HL-60/S4 treated with retinoic acid at 250 ng/mL for 4 days and 3 days (cell line): ENCODE measurements at regions not wholly inside any gene's neighbourhood (a gene's known extent, or its start where the extent isn't known, plus 50 kb on each side); places are given as distances from the start of the nearest gene placed in this dataset.

Experiments used
- in situ Hi-C: fragments of 300-500 bp; cut with MboI; formaldehyde crosslinking; loops from 2 replicates; pipeline ENCODE4 v1.7.0; 2022; ENCODE audit warnings: low sequenced_read_pairs

DNA sequence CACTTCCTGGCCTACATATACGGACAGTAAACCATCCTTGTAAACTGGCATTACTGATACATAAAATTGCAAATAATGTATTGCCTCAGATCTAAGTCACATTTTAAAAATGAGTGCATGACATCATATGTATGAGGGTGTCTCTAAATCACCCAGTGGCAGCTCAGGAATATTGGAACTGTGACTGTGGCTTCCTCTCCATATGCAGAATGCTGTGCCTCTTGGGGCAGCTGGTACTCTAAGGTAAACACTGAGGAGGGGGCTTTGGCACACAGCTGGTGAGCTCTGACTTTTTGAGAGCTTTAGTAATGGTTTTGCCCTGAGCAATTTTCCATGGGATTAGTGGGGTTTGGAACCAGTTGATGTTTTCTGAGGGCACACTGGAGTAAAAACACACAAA is 263.7 kb downstream of the BMP4 start:
- in situ Hi-C loops: no loop called here

DNA sequence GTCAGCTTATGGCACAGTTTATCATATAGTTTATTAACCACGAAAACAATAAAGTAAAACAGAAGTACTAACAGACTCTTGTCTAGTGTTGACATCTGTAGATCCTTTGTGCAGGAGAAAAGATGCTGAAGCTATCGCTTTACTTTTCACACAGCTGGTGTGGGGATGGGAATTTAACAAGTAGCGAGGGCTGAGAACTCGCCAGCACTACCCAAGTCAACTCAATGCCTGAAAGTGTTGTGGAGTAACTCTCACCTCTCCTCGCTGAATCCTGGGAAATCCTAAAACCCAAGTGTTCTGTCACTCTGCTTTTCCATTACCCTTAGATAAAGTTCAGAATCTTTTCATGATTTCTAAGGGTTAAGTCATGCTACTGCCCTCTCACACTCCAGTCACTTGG is 264.2 kb downstream of the BMP4 start:
- in situ Hi-C loops: no loop called here

- in situ Hi-C loops: no loop called here
These were observed 273.4 kb downstream of the BMP4 start for GRCh38 chr14:53683229-53683628.

DNA sequence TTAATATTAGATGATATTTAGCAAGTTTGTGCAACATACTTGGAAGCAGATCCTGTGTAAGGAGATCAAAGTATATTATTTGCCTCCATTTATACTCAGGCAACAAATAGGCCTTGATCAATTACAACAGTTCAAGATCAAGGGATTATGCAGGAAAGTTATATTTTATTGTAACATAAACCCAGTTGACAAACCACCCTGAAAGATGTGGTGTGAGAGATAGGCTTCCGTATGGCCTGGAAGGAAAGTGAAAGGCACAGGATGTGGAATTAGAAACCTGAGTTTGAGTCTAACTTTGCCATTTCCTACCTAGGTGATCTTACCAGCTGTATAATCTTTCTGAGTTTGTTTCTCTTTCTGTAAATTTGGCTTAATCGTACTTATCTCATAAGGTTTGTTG is 284.1 kb downstream of the BMP4 start:
- in situ Hi-C loops: no loop called here

DNA sequence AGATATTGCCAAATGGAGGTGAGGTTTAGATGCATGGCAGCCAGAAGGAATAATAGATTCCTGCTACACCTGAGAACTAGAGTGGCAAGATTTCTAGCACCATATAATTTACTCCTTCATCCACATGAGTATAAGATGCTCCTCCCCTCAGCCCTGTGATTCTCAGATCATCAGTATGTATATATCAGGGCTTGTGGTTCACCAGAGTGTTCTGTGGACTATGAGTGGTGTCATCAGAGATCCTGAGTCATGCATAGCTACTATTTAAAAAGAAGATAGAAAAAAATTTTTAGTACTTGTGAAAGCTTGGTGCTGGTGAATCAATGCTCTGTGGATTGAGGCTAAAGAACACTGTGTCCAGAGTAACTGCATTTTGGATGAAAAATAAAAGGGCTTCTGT is 285.9 kb downstream of the BMP4 start:
- in situ Hi-C loops: no loop called here

- in situ Hi-C loops: no loop called here
These were observed 287.7 kb downstream of the BMP4 start for GRCh38 chr14:53668897-53669296.

- in situ Hi-C loops: no loop called here
These were observed 292.9 kb downstream of the BMP4 start for GRCh38 chr14:53663709-53664108.

DNA sequence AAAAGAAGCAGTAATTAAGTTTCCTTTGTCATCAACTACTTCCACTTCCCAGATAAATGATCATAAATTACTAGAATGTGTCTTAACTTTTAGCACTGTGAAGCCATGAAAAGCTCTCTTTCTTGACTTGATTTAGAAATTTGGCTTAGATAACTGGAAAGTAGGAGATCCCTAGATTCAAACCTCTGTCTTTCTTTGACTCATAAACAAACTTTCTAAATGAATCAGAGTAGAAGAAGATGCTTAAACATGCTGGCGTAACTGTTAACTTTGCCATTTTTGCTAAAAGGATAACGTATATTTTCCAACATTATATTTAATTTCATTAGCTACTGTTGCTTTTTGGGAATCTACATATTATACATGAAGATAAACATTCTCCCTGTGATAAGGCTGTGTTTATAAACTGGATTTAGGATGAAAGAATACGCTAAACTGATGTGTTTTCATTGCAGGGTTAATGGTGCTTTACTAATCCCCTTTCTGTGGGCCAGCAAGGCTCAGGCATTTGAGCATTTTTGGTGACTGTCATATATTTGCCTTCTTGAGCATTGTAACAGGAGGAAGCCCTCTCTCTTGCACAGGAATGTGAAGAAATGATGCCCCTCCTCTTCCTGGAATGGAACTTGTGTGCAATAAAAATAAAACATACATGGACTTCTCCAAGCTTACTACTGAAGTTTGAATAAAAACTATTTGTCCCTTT is 301.4 kb downstream of the BMP4 start:
- in situ Hi-C loops: no loop called here

DNA sequence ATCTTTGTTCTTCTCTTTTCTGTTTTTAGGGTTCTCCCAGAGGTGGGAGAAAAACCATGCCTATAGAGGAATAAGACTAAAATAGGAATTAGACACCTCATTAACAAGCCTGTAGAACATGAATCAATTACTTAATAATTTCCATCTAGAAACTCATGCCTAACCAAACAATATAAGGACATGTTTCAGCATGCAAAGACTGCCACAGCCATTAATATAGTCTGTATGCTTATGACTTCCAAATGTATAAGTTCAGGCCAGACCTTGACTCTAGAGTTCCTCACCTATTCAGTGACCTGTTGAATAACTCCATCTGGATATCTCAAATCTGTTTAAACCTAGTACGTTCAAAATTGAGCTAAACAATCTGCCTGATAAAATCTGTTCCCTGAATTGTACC is 304.6 kb downstream of the BMP4 start:
- in situ Hi-C loops: no loop called here

- in situ Hi-C loops: no loop called here
These were observed 305.4 kb downstream of the BMP4 start for GRCh38 chr14:53651096-53651740.

DNA sequence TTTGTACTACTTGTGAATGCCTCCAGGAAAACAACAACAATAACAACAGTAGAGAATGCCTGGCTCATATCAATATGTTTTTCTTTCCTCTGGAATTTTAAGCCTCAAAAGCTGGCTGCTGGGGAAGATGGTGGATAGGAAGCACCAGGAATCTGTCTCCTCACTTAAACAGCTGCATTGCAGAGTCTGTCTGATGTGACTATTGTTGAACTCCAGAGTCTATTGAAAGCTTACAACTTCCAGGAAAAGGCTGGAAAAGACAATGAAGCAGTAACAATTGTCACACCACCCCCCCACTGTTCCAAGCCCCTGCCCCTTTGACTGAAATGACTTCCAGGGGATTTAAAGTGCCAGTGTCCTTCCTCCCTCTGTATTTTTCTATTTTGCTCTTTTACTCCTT is 309.7 kb downstream of the BMP4 start:
- in situ Hi-C loops: no loop called here

- in situ Hi-C loops: no loop called here
These were observed 315.9 kb downstream of the BMP4 start for GRCh38 chr14:53640695-53641094.

DNA sequence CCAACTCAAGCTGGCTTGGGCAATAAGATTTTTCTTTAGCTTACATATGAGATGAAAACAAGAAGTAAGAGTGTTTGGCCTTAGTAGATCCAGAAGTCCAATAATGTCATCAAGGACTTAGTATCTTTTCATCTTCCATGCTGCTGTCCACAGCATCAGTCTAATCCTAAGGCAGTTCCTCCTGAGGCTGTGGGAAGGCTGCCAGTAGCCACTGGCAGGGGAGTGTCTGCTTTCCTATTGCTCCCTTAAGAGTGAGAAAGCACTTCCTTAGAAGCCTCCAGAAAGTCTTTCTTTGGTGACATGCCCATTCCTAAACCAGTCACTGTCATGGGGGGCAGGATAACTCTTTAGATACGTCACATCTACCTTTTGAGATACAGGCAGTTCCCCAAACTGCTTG is 317.7 kb downstream of the BMP4 start:
- in situ Hi-C loops: no loop called here

- in situ Hi-C loops: no loop called here
These were observed 321.8 kb downstream of the BMP4 start for GRCh38 chr14:53634793-53635192.

DNA sequence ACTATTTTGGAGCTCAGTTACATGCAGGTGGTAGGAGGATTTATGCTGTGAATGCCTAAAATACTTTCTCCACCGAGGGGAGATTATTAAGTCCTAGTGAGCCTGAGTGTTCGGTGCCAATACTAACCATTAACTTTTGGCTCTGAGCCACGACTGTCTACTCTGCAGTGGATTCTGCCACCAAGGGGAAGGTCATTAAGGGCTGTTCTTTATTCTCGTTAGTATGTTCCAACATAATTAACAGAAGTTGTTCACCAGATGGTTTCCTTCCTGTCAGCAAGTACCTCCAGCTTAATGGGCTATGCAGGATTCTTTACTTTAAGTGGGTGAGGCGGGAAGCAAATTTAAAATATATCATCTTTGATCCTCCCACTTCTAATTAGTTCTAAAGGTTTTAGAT is 326.3 kb downstream of the BMP4 start:
- in situ Hi-C loops: no loop called here

GRCh38 chr14:53628732-53629430 is 327.7 kb downstream of the BMP4 start:
- in situ Hi-C loops: no loop called here

DNA sequence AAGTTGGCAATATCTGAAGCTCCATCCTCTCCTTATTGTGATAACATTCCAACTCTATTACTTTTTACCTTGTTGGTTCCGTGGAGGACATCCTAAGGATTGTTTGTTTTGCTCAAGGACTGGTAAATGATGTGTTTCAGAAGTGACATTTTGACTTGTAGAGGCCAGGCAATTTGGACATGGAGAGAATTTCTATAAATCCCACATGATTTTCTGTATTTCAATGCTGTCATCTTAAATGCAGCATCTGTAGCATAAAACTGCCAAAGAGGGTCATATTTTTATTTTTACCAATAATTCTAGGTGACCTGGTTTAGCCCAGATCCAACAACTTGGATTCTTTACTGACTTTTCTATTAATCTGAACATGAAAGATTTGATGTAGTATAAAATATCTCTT is 328.4 kb downstream of the BMP4 start:
- in situ Hi-C loops: no loop called here

DNA sequence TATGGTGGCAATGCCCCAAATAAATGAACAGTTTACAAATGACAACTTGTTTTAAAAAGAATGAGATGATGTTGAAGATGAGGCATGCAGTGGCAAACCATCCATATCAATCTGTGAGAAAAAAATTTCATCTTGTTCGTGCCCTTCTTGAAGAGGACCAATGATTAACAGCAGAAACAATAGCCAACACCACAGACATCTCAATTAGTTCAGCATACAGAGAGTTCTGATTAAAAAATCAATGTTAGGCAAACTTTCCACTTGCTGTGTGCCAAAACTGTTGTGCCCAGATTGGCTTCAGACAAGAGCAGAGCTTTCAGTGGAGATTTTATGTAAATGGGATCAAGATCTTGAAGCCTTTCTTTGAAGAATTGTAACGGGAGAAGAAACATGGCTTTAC is 329.9 kb downstream of the BMP4 start:
- in situ Hi-C loops: no loop called here

DNA sequence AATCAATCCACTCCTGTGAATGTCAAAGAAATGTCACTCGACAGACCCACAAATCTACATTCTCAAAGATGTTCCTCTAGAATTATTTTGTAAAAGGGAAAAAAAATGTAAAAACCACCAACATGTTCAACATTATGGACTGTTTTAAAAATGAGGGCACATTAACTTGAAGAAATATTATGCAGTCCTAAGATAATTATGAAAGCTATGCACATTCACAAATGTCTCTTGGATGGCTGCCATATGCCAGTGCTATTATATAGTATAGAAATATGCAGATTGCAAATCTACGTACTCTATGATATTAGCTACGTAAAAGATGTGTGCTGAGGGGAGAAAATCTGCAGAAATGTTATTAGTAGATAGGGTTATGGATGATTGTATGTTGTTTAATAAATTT is 334.2 kb downstream of the BMP4 start:
- in situ Hi-C loops: no loop called here

DNA sequence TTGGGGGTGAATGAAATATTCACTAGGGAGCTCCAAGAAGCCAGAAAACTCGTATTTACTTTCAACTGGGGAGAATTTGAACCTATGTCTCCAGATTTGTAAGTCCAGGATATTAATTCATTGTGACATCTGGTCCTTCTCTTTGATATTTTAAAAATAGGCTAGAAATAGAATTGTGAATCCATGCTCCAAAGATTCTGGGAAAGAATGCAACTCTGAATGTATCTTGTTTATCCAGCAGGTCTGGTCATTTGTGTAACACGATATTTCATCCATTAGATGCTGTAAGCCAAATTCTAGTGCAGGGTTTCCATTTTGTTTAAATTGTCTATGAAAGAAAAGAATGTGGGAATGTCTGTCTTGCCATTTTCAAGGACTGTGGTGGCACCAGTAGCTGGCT is 334.7 kb downstream of the BMP4 start:
- in situ Hi-C loops: no loop called here

GRCh38 chr14:53621433-53621832 is 335.2 kb downstream of the BMP4 start:
- in situ Hi-C loops: no loop called here

DNA sequence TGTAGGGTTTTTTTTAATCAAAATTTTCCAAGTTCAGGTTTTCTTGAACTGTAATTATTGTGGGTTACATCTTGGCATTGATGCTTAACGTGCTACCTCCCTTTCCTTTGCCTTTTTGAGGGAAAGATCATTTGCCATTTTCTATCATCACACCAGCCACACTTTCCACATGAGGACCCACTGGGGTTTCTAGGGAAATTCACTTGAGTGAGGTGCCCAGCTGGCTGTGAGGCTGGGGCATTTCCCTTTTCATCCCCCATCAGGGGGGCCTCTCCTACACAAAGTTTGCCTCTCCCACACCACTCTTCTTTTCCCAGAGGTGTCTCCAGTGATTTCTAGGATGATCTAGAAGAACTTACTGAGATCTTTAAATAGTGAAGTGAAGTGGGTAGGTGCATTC is 335.7 kb downstream of the BMP4 start:
- in situ Hi-C loops: no loop called here
